HG03108 (cell line): ENCODE measurements at regions not wholly inside any gene's neighbourhood (a gene's known extent, or its start where the extent isn't known, plus 50 kb on each side); places are given as distances from the start of the nearest gene placed in this dataset.
"Not testable (repeated sequence)": the region's sequence is repeated elsewhere in the genome, so short reads cannot be mapped to it uniquely, and the experiment has no call there.

Experiments
- ATAC-seq: cut with Tn5 transposase; IDR thresholded peaks from one replicate; pipeline ENCODE4 v1.9.1; 2021; ENCODE audit warnings: moderate library complexity; ENCODE audit not compliant: unreplicated experiment

GRCh38 chr10:53108317-53108934, 335.8 kb upstream of the MBL2 start:
- no peak for ATAC-seq

GRCh38 chr10:53107711-53108110, 335.1 kb upstream of the MBL2 start:
- no peak for ATAC-seq

DNA sequence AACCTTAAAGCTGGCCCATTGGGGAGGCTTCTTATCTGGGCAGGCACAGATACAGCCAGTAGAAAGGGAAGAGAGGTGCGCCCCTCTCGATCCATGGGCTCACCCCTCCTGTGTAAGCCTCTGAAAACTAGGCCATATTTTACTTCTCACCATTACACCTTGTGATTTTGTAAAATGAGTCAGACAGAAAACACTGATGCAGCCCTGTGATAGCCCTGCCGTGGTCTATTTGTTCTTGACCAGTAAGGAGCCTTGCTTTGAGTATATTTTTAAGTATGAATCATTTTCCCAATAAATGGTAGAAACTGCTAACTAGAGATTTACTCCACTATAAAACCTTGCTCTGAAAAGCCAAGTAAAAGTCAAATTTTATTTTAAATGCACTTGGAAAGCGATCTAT, 329.8 kb upstream of the MBL2 start:
- ATAC-seq, result no peak

GRCh38 chr10:53093878-53094277, 321.3 kb upstream of the MBL2 start:
- no peak for ATAC-seq

- ATAC-seq, result no peak
These were observed 319.0 kb upstream of the MBL2 start for GRCh38 chr10:53091574-53091973.

GRCh38 chr10:53088961-53089360, 316.4 kb upstream of the MBL2 start:
- ATAC-seq, result no peak

DNA sequence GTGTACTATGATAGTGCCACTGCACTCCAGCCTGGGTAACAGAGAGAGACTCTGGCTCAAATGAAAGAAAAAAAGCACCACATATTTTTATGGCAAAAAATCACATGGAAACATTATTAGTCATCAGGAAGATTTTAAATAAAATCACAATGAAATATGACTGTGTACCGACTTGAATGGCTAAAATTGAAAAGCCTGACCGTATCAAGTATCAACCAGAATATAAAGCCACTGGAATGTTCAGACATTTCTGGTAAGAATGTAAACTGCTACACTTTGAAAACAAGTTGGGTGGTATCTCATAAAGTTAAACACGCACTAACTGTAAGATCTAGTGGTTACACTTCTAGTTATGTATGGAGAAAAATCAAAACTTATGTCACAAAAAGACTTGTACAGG, 306.7 kb upstream of the MBL2 start:
- ATAC-seq, result no peak

DNA sequence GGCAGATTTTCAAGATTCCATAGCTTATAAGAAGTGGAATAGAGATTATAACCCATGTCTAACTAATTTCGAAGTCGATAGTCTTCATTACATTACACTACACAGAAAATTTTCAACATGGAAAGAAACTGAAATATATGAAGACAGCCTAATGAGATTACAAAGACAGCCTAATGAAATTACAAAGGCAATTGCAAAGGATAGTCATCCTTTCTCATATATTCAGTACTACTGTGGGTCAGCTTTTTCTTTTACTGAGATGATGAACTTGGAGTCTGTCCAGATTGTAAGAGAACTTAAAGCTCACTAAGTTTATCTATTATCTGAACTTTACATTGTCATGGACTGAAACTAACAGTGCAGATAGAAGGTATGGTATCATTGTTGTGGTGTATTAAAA, 304.4 kb upstream of the MBL2 start:
- ATAC-seq, result no peak

GRCh38 chr10:53075469-53075868, 302.9 kb upstream of the MBL2 start:
- no peak for ATAC-seq

GRCh38 chr10:53072144-53072543, 299.6 kb upstream of the MBL2 start:
- no peak for ATAC-seq

DNA sequence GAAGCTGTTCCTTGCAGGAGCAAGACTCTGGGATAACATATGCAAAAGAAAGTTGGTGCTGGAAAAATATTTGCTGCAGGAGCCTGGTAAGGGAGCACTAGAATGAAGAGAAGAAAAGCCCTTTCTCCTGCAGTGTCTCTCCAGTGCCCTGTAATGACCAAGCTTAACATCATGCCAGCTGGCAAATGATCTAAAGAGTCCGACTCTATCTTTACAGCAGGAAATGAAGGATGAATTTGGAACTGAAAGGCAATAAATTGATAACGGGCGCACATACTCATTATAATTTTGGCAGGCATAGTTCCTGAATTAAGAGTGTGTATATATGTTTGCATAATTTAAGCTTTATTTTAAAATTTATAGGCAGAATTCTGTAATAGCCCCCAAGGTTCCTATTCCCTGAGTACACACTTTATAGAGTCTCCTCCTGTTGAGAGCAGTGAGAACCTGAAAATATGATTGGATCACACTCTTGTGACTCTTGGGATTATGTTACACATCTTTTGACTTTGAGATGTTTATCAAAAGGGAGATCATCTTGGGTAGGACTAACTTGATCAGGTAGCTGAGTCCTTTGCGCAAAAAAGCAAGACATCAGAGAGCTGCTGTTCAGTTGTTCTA, 299.0 kb upstream of the MBL2 start:
- ATAC-seq, result no peak

GRCh38 chr10:53069013-53069412, 296.4 kb upstream of the MBL2 start:
- no peak for ATAC-seq

DNA sequence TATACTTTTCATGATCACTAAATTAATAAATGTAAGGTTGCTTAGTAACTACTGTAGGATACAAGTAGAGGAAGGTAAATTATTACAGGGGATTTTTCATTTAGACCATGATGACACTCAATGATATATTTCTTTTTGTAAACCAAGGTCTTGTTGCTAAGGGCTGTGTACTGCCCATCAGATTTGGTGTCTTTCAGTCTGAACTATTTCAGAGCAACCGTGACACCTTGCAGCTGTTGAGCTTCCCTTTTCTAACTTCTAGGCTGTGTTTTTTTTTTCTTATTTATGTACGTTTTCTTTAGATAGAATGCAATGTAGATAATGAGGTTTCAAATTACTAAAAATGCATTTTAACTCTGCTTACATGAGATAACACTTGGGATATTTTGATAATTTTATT, 292.0 kb upstream of the MBL2 start:
- no peak for ATAC-seq

GRCh38 chr10:53063805-53064204, 291.2 kb upstream of the MBL2 start:
- ATAC-seq, result no peak

- ATAC-seq, result no peak
These were observed 280.1 kb upstream of the MBL2 start for GRCh38 chr10:53052521-53053164.

DNA sequence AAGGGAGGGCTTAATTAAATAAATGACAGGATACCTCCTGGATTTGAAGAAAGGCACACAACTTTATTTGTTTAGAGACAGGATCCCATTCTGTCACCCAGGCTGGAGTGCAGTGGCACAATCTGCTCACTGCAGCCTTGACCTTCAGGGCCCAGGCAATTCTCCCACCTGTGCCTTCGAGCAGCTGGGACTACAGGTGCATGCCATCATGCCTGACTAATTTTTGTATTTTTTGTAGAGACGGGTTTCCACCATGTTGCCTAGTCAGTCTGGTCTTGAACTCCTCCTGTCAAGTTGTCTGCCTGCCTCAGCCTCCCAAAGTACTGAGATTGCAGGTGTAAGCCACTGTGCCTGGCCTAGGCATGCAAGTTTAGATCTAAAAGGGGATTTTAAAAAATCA, 272.7 kb upstream of the MBL2 start:
- no peak for ATAC-seq

- ATAC-seq, result not testable (repeated sequence)
These were observed 263.2 kb upstream of the MBL2 start for GRCh38 chr10:53035823-53036222.

GRCh38 chr10:53033396-53033795, 260.8 kb upstream of the MBL2 start:
- no peak for ATAC-seq

GRCh38 chr10:53029872-53030849, 257.6 kb upstream of the MBL2 start:
- ATAC-seq, result peak; percentile 48

DNA sequence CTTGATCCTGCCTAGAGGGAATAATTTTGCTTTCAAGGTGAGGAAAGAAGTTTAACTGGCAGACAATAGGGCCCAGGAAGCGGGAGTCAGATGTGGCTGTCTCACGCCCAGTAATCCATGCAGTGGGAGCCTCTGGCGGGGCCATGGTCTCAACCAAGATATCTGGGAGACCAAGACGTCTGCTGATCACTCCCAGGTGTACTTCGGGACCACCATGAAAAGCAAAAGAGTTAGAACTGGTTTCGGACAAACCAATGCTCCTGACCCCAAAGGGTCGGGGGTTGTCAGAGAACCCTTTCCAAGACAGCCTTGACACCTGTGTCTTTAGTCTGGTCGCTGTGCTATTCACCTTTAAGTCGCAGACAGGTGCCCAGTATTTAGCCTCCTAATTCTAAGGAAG, 256.9 kb upstream of the MBL2 start:
- ATAC-seq, result no peak

DNA sequence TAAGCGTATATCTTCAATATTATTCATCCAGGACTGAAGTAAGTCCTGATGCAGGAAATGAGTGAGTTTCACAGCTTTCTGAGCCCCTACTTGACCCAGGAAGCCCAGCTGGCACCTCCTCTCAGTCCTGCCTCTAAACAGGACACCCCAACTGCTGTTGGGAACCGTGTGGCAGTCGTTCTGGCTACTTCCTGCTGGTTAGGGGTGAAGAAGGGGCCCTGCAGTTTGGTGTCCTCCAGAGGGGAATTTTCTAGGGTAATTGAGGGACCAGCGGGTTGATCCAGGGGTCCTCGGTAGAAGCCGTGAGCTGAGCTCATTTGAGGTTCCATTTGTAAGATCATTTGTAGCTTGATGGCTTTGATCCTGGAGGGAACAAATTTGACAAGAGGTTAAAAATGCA, 253.2 kb upstream of the MBL2 start:
- ATAC-seq, result not testable (repeated sequence)
